ENCODE measurements at regions not wholly inside any gene's neighbourhood (a gene's known extent, or its start where the extent isn't known, plus 50 kb on each side); places are given as distances from the start of the nearest gene placed in this dataset.

DNA sequence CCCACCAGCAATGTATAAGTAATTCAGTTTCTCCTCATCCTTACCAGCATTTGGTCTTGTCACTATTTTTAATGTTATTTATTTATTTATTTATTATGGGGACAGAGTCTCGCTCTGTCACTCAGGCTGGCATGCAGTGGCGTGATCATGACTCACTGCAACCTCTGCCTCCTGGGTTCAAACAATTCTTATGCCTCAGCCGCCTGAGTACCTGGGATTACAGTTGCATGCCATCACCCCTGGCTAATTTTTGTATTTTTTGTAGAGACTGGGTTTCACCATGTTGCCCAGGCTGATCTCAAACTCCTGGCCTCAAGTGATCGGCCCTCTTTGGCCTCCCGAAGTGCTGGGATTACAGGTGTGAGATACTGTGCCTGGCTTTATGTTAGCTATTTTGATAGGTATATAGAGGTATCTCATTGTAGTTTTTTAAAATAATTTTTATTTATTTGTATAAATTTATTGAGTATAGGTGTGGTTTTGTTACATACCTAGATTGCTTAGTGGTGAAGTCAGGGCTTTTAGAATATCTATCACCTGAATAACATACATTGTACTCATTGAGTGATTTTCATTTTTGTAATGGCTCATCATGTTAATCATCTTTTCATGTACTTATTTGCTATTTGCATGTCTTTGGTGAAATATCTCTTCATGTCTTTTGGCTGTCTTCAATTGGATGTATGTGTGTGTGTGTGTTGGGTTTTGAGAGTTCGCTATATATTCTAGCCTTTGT lies 53.3 kb downstream of the TANC2 start:
- POLR2A ChIA-PET: no interaction called here
- no peak for TF ChIP-seq REST (IDR thresholded peaks at IDR 0.05; ENCODE audit: low read depth, low read length)
- peaks cover 13% of the 10 kb centered on the region for H4K20me1 ChIP-seq (ENCODE audit: insufficient read depth)

DNA sequence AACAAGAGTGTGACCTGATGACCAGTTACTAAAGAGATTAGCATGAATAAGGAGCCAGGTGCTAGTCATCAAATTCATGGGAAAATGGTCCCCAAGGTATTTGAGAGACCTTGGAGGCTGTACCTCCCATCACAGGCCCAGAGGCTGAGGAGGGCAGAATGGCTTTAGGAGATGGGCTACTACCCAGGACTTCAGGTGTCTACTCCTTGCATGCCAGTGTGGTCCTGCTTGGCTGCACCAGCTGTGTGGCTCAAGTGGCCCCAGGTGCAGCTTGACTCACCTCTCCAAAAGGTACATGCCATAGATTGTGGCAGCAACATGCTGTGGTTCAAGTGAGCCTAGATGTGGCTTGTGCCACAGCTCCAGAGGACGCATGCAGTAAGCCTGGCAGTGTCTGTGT lies 56.5 kb downstream of the TANC2 start:
- Histone ChIP-seq H3K4me1 (ENCODE audit: control insufficient read depth in 1 of 2, insufficient read depth in 2 of 2, low read depth in 1 of 2, low read length in 1 of 2) (peaks cover 6 to 30% of the 10 kb centered on the region in 2 experiments), H3K9me3 (no peaks in the 10 kb centered on the region), H2AFZ (ENCODE audit: low read depth) (no peak overlapping the region), H3K27me3 (ENCODE audit: insufficient read depth) (no peaks in the 10 kb centered on the region), H3K4me3 (ENCODE audit: low read depth in 2 of 2, low read length in 1 of 2) (no peak overlapping the region), H3F3A (replicated peaks; ENCODE audit: insufficient read depth) (peaks cover 17% of the 10 kb centered on the region), H4K20me1 (ENCODE audit: insufficient read depth) (peaks cover 16% of the 10 kb centered on the region), H3K9me2 (no peaks in the 10 kb centered on the region), H3K4me2 (no peak overlapping the region), H3K79me2 (ENCODE audit: insufficient read depth) (peaks cover 99% of the 10 kb centered on the region), H3K27ac (ENCODE audit: low read depth in 2 of 2, low read length in 1 of 2) (no peak overlapping the region), H3K9ac (no peak overlapping the region), H3K36me3 (replicated peaks in 1 of 2; ENCODE audit: control insufficient read depth in 1 of 2, insufficient read depth in 2 of 2, low read length in 1 of 2) (peaks cover 0 to 28% of the 10 kb centered on the region in 2 experiments)
- TF ChIP-seq CHD2 (IDR thresholded peaks at IDR 0.05; ENCODE audit: low read length, partially characterized antibody) (no peak), ZBTB33 (IDR thresholded peaks at IDR 0.05; ENCODE audit: borderline replicate concordance, low read depth) (no peak), GABPA (IDR thresholded peaks at IDR 0.05; ENCODE audit: low read depth) (no peak)
- DNase-seq: no peak
- CTCF ChIA-PET: interaction anchor here (1.3 kb wide), 1 partner anchor 8 kb away, joined by 3 read pairs; no protein-coding TSS in a partner anchor
- WGBS (ENCODE audit: low lambda C conversion rate): 100% methylated on average over 1 of the region's 1 CpG
- POLR2A ChIA-PET: no interaction called here

More for the DNA sequence above, 53.3 kb downstream of the TANC2 start:
- Histone ChIP-seq H3F3A (replicated peaks; ENCODE audit: insufficient read depth) (no peaks in the 10 kb centered on the region), H3K27me3 (ENCODE audit: insufficient read depth) (no peaks in the 10 kb centered on the region), H3K9me3 (no peaks in the 10 kb centered on the region), H3K4me2 (no peak overlapping the region), H3K4me3 (ENCODE audit: low read depth in 2 of 2, low read length in 1 of 2) (no peak overlapping the region), H2AFZ (ENCODE audit: low read depth) (no peak overlapping the region), H3K4me1 (ENCODE audit: control insufficient read depth in 1 of 2, insufficient read depth in 2 of 2, low read depth in 1 of 2, low read length in 1 of 2) (peaks cover 5% of the 10 kb centered on the region in 2 experiments; a peak in 2 of 4 replicates), H3K9ac (no peak overlapping the region), H3K36me3 (replicated peaks in 1 of 2; ENCODE audit: control insufficient read depth in 1 of 2, insufficient read depth in 2 of 2, low read length in 1 of 2) (peaks cover 0 to 38% of the 10 kb centered on the region in 2 experiments), H3K27ac (ENCODE audit: low read depth in 2 of 2, low read length in 1 of 2) (no peak overlapping the region), H3K9me2 (no peaks in the 10 kb centered on the region), H3K79me2 (ENCODE audit: insufficient read depth) (peaks cover 98% of the 10 kb centered on the region)
- CTCF ChIA-PET: no interaction called here
- WGBS (ENCODE audit: low lambda C conversion rate): 94% methylated on average over 6 of the region's 6 CpGs
- DNase-seq: no peak
